Fibroblast of lung (primary cell): ENCODE measurements at regions not wholly inside any gene's neighbourhood (a gene's known extent, or its start where the extent isn't known, plus 50 kb on each side); places are given as distances from the start of the nearest gene placed in this dataset.

Source experiments
- EZH2 ChIP-seq: IDR thresholded peaks from 2 replicates; pipeline ENCODE4 v1.5.1; 2012; ENCODE audit warnings: low read length, control low read depth, mild to moderate bottlenecking; ENCODE audit errors: missing control alignments
- TF ChIP-seq, protein P1 (sequence below), 2 donors: IDR thresholded peaks in 1 of 2; conservative IDR thresholded peaks in 1 of 2; 1 replicate in 1 of 2; 2 replicates in 1 of 2; pipeline ENCODE4 v1.5.1; 2011 to 2012; ENCODE audit warnings: low read length in 2 of 2, control low read depth in 1 of 2, inconsistent platforms in 1 of 2, low read depth in 1 of 2, mild to moderate bottlenecking in 1 of 2

DNA sequence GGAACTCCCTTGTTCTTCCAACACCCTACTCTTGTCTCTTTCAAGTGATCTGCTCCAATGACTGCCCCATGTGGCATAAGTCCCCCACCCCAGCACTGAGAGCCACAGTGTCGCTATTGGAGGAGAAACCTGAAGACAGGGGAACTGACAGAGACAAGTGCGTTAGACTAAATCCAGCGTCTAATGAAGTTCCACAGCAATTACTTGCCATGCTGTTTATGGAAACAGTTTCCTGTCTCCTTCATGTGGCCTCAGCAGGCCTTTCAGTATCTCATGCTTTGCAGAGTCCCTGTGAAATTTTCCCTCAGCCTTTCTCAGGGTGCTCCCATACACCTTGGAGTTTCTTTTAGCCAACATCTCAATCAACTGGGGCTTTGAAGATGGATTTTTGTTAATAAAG, 277.4 kb downstream of the ETS1 start:
- TF ChIP-seq, protein P1, sequence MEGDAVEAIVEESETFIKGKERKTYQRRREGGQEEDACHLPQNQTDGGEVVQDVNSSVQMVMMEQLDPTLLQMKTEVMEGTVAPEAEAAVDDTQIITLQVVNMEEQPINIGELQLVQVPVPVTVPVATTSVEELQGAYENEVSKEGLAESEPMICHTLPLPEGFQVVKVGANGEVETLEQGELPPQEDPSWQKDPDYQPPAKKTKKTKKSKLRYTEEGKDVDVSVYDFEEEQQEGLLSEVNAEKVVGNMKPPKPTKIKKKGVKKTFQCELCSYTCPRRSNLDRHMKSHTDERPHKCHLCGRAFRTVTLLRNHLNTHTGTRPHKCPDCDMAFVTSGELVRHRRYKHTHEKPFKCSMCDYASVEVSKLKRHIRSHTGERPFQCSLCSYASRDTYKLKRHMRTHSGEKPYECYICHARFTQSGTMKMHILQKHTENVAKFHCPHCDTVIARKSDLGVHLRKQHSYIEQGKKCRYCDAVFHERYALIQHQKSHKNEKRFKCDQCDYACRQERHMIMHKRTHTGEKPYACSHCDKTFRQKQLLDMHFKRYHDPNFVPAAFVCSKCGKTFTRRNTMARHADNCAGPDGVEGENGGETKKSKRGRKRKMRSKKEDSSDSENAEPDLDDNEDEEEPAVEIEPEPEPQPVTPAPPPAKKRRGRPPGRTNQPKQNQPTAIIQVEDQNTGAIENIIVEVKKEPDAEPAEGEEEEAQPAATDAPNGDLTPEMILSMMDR (conservative IDR thresholded peaks at IDR 0.05 in 1 of 2, IDR thresholded peaks at IDR 0.05 in 1 of 2; ENCODE audit: low read depth in 1 of 2, low read length in 2 of 2) = no peak
- TF ChIP-seq EZH2 = no peak
